Testis (tissue), 2 donors: ENCODE measurements at regions not wholly inside any gene's neighbourhood (a gene's known extent, or its start where the extent isn't known, plus 50 kb on each side); places are given as distances from the start of the nearest gene placed in this dataset.
"Not testable (repeated sequence)": the region's sequence is repeated elsewhere in the genome, so short reads cannot be mapped to it uniquely, and the experiment has no call there.

Experiments
- DNase-seq: peaks from one replicate; pipeline ENCODE4 v3.0.0-alpha.2; 2019
- H3K27ac ChIP-seq, 2 donors: fragments of 200-600 bp; sonication (generic); one replicate each; pipeline ENCODE4 v1.5.1; 2019
- H3K27me3 ChIP-seq: fragments of 200-600 bp; sonication (generic); one replicate; pipeline ENCODE4 v1.5.1; 2019
- H3K36me3 ChIP-seq: fragments of 200-600 bp; sonication (generic); one replicate; pipeline ENCODE4 v1.5.1; 2017; ENCODE audit warnings: low read depth; ENCODE audit errors: missing control alignments
- H3K4me1 ChIP-seq: fragments of 200-600 bp; sonication (generic); one replicate; pipeline ENCODE4 v1.5.1; 2019
- H3K4me3 ChIP-seq, 2 donors: fragments of 200-600 bp; sonication (generic); one replicate each; pipeline ENCODE4 v1.5.1; 2017 to 2019
- H3K9me3 ChIP-seq: fragments of 200-600 bp; sonication (generic); one replicate; pipeline ENCODE4 v1.5.1; 2017
- CTCF ChIP-seq, 3 experiments: fragments of 450-650 bp in 2 of 3; fragments of 200-600 bp in 1 of 3; sonication (generic) in 1 of 3; IDR thresholded peaks; one replicate each; pipeline ENCODE4 v1.5.1; 2016 to 2019; ENCODE audit warnings: antibody characterized with exemption in 3 of 3, mild to moderate bottlenecking in 2 of 3, moderate library complexity in 1 of 3
- POLR2A ChIP-seq: fragments of 450-650 bp; IDR thresholded peaks from one replicate; pipeline ENCODE4 v1.6.1; 2017; ENCODE audit warnings: antibody characterized with exemption, mild to moderate bottlenecking, moderate library complexity
- WGBS, 2 donors: methylation state at CpG; one replicate each; pipeline ENCODE4 v1.1.5; 2018; 5-methylcytosine and 5-hydroxymethylcytosine counted together
- intact Hi-C: fragments of 100-400 bp; cut with DNase I; formaldehyde crosslinking; loops from one replicate; pipeline ENCODE4 v1.15.1; 2023; ENCODE audit warnings: low total_unique reads

GRCh38 chr12:131540138-131540623, 170.7 kb upstream of the SFSWAP start:
- no peaks in the 10 kb centered on the region for H3K27me3 ChIP-seq
- no peaks in the 10 kb centered on the region for H3K4me1 ChIP-seq
- H3K27ac ChIP-seq: no peak overlapping the region
- TF ChIP-seq CTCF (IDR thresholded peaks at IDR 0.05) (no peak), POLR2A (no peak)
- no peak for DNase-seq
- intact Hi-C loops: no loop called here
- no peaks in the 10 kb centered on the region for H3K36me3 ChIP-seq
- WGBS, 2 donors: 91 to 93% methylated on average over 4 of the region's 4 CpGs
- H3K4me3 ChIP-seq: no peak overlapping the region
- H3K9me3 ChIP-seq: no peaks in the 10 kb centered on the region

GRCh38 chr12:131541512-131541911, 169.4 kb upstream of the SFSWAP start:
- DNase-seq, H3K27ac ChIP-seq, H3K9me3 ChIP-seq, H3K27me3 ChIP-seq, intact Hi-C loops, H3K4me3 ChIP-seq, H3K4me1 ChIP-seq, H3K36me3 ChIP-seq: not testable (repeated sequence)
- 89 to 91% methylated on average over 1 of the region's 1 CpG for WGBS, 2 donors

- no peak for DNase-seq
- Histone ChIP-seq H3K36me3 (no peaks in the 10 kb centered on the region), H3K4me3 (no peak overlapping the region), H3K4me1 (no peaks in the 10 kb centered on the region), H3K9me3 (no peaks in the 10 kb centered on the region), H3K27me3 (no peaks in the 10 kb centered on the region), H3K27ac (no peak overlapping the region)
- TF ChIP-seq POLR2A (no peak), CTCF (IDR thresholded peaks at IDR 0.05) (no peak)
- WGBS, 2 donors: 83 to 86% methylated on average over 4 of the region's 4 CpGs
- intact Hi-C loops: no loop called here
Measured at GRCh38 chr12:131542351-131542750, 168.5 kb upstream of the SFSWAP start.

- WGBS, 2 donors: 76 to 95% methylated on average over 5 of the region's 5 CpGs
Measured at GRCh38 chr12:131543040-131543439, 167.8 kb upstream of the SFSWAP start.

GRCh38 chr12:131547555-131547954, 163.3 kb upstream of the SFSWAP start:
- no peaks in the 10 kb centered on the region for H3K36me3 ChIP-seq
- 49 to 54% methylated on average over 6 of the region's 6 CpGs for WGBS, 2 donors
- DNase-seq: no peak
- no peak for TF ChIP-seq POLR2A
- no peak for TF ChIP-seq CTCF (IDR thresholded peaks at IDR 0.05)
- no peak overlapping the region for H3K4me3 ChIP-seq
- no peaks in the 10 kb centered on the region for H3K27me3 ChIP-seq
- no peaks in the 10 kb centered on the region for H3K9me3 ChIP-seq
- no peaks in the 10 kb centered on the region for H3K4me1 ChIP-seq
- intact Hi-C loops: no loop called here
- H3K27ac ChIP-seq: no peak overlapping the region

More at GRCh38 chr12:131543040-131543439, 167.8 kb upstream of the SFSWAP start:
- Histone ChIP-seq H3K4me3 (no peak overlapping the region), H3K27ac (no peak overlapping the region), H3K4me1 (no peaks in the 10 kb centered on the region), H3K9me3 (no peaks in the 10 kb centered on the region), H3K27me3 (no peaks in the 10 kb centered on the region), H3K36me3 (no peaks in the 10 kb centered on the region)
- no peak for DNase-seq
- TF ChIP-seq CTCF (IDR thresholded peaks at IDR 0.05) (no peak), POLR2A (no peak)
- intact Hi-C loops: no loop called here
